Adipocyte (in vitro differentiated cells): ENCODE measurements at regions not wholly inside any gene's neighbourhood (a gene's known extent, or its start where the extent isn't known, plus 50 kb on each side); places are given as distances from the start of the nearest gene placed in this dataset.

Experiments
- DNase-seq: peaks from one replicate; pipeline ENCODE4 v3.0.0-alpha.2; 2015; ENCODE audit warnings: low read depth
- H3K27me3 ChIP-seq: replicated peaks from 2 replicates; pipeline ENCODE4 v1.7.0; 2013; ENCODE audit warnings: mild to moderate bottlenecking, low read length, moderate library complexity; ENCODE audit not compliant: control insufficient read depth, insufficient read depth
- H3K36me3 ChIP-seq: 2 replicates; pipeline ENCODE4 v1.7.0; 2013; ENCODE audit warnings: low read length, mild to moderate bottlenecking, moderate library complexity; ENCODE audit not compliant: control insufficient read depth, insufficient read depth, severe bottlenecking
- H3K4me1 ChIP-seq: 2 replicates; pipeline ENCODE4 v1.7.0; 2013; ENCODE audit warnings: mild to moderate bottlenecking, low read length, moderate library complexity; ENCODE audit not compliant: control insufficient read depth, insufficient read depth
- H3K4me3 ChIP-seq: 2 replicates; pipeline ENCODE4 v1.7.0; 2013; ENCODE audit warnings: mild to moderate bottlenecking, low read length, moderate library complexity
- H3K9ac ChIP-seq: 2 replicates; pipeline ENCODE4 v1.7.0; 2013; ENCODE audit warnings: mild to moderate bottlenecking, low read length, moderate library complexity
- H3K9me3 ChIP-seq: 2 replicates; pipeline ENCODE4 v1.7.0; 2013; ENCODE audit warnings: mild to moderate bottlenecking, low read length, moderate library complexity; ENCODE audit not compliant: control insufficient read depth

DNA sequence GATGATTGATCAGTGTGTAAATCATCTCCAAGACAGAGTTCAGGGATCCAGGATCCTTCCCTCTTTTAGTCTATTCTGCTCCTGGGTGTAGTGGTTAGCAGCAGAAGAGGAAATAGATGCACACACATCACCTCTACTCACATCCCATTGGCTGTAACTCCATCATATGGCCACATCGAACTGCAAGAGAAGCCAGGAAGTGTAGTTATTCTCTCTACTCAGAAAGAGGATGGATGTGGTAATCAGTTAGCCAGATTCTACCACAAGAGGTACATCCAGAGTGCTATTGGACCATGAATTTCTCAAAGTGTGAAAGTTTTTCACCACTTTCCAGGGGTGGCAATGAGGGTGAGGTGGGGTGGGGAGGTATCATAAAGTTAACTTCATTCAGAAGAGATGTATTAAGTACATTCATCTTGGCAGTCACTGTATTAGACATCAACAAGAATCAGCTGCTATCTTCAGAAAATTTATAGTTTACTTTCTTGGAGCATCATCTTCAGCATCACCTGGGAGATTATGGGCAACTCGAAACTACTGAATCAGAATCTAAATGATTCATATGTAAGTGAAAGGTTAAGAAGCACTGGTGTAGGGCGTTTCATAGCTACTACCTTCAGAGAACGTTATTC is 60.6 kb upstream of the GAP43 start:
- Histone ChIP-seq H3K36me3 (no peaks in the 10 kb centered on the region), H3K9ac (no peak overlapping the region), H3K4me3 (no peak overlapping the region), H3K27me3 (no peaks in the 10 kb centered on the region), H3K4me1 (no peaks in the 10 kb centered on the region), H3K9me3 (no peaks in the 10 kb centered on the region)
- no peak for DNase-seq

DNA sequence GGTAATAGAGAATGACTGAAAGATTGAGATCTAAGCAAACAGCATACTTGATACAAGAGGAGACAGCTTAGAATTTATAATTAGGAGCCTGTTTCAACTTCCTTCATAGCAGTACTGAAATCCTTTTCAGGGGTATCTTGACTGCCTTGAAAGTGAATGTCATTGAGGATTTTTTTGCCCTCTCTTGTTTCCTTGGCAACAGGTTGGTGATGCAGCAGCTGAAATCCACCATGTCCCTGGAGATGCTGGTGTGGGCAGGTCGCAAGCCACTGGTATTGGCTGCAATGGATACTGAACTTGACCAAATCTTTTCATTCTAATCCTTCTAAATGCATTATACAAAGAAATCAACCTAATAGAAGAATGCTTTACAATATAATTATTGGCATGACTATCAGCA is 59.3 kb upstream of the GAP43 start:
- H3K27me3 ChIP-seq = no peaks in the 10 kb centered on the region
- no peak for DNase-seq
- no peaks in the 10 kb centered on the region for H3K36me3 ChIP-seq
- H3K9ac ChIP-seq = no peak overlapping the region
- no peaks in the 10 kb centered on the region for H3K9me3 ChIP-seq
- no peaks in the 10 kb centered on the region for H3K4me1 ChIP-seq
- no peak overlapping the region for H3K4me3 ChIP-seq

GRCh38 chr3:115571413-115571812 is 51.9 kb upstream of the GAP43 start:
- Histone ChIP-seq H3K36me3 (no peaks in the 10 kb centered on the region), H3K4me3 (no peak overlapping the region), H3K27me3 (no peaks in the 10 kb centered on the region), H3K9ac (no peak overlapping the region), H3K9me3 (no peaks in the 10 kb centered on the region), H3K4me1 (peaks cover 11% of the 10 kb centered on the region)
- no peak for DNase-seq
